NCI-H146 treated with DMSO at 0.1 percent for 48 hours (cell line): ENCODE measurements at regions not wholly inside any gene's neighbourhood (a gene's known extent, or its start where the extent isn't known, plus 50 kb on each side); places are given as distances from the start of the nearest gene placed in this dataset.

ENCODE experiments used
- DNase-seq: peaks from one replicate; lab custom pipeline; 2025; ENCODE audit not compliant: unreplicated experiment; lab: John Stamatoyannopoulos, UW

GRCh38 chr7:23971031-23971430 lies 261.0 kb downstream of the STK31 start:
- no peak for DNase-seq

DNA sequence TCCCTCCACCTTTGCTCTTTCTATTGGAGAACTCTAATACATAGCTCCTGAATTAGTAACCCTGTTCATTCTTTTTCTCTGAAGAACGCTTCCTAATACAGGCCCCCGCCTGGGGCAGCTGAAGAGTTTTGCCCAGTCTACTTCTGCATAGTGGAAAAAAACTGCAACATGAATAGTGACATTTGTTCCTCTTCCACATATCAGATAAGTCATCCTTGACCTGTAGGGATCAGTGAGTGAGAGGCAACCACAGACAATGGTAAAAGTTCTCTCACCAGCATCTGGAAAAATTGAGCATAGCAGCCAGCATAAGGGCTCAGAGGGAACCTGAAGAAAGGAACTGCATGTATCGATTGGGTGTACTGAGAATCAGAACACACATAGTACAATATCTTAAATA lies 262.0 kb downstream of the STK31 start:
- no peak for DNase-seq

DNA sequence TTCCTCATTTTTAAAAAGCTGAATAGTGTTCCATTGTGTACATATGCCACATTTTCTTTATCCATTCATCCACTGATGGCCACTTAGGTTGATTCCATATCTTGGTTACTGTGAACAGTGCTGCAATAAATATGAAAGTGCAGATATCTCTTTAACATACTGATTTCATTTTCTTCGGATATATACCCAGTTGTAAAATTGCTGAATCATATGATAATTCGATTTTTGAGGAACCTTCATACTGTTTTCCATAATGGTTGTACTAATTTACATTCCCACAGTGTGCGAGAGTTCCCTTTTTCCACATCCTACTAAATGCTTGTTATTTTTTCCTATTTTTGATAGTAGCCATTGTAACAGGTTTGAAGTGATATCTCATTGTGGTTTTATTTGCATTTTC lies 263.2 kb downstream of the STK31 start:
- no peak for DNase-seq

DNA sequence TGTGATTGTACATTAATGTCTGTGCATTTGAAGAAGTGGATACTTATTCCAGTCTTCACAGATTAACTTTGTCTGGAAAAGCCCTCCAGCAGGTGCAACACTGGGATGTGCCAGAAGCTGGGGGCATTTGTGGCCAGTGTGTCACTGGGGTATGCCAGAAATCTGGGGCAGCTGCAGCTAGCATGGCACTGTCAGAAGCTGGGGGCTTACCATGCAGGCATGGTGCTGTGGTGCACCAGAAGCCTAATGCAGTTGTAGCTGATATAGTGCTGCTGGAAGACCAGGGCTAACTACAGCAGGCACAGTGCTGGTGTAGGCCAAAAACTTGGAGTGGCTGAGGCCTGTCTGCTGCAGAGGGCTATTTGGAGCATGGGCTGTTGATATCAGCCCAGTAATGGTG lies 270.1 kb downstream of the STK31 start:
- no peak for DNase-seq

GRCh38 chr7:23981314-23981713 lies 271.3 kb downstream of the STK31 start:
- DNase-seq: no peak

DNA sequence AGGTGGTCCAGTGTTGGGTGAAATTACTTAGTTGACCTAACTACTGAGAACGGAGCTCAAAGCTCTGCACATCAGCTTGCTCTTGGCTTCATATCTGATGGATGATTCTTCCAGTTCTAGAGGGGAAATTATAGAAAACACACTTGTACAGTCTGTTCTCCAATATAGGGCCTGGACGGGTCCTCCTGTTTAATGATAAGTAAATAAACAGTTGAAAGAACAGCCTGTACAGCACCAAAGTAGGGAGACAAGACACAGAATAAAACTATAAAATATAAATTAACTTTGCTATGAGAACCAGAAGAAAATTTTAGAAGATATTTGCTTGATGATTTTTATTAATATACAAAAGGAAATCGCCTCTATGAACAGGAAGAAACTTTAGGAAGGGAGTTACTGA lies 271.7 kb downstream of the STK31 start:
- DNase-seq: no peak

GRCh38 chr7:24005517-24005916 lies 278.5 kb upstream of the NPY start:
- DNase-seq: no peak

DNA sequence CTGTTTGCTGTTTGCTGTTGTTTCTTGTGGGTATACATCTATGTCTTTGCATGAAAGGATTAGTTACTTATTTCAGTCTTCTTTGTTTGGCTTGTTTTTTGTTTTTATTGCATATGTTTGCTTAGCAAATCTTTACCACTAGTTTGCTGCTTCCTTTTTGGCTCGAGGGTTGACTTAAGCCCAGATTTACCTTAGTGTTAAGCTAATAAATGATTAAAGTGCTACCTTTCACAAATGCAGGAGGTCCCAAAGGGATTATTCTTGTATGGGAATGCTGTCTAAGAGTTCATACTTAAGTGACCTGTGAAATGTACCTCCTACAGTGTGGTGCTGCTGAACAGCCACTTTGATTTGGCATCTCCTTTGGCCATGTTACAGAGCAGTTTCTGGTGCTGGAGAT lies 273.5 kb upstream of the NPY start:
- no peak for DNase-seq

DNA sequence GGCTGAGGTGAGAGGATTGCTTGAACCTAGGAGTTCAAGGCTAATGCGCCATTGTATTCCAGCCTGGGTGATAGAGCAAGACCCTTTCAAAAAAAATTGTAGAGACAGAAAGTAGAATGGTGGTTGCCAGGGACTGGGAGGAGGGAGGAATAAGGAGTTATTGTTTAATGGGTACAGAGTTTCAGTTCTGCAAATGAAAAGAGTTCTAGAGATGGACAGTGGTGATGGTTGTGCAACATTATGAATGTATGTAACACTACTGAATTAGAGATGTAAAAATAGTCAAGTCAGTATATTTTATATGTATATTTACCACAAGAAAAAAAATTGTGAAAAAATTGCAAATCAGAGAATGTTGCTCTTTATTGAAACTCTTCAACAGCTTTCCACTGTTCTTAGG lies 266.5 kb upstream of the NPY start:
- no peak for DNase-seq

DNA sequence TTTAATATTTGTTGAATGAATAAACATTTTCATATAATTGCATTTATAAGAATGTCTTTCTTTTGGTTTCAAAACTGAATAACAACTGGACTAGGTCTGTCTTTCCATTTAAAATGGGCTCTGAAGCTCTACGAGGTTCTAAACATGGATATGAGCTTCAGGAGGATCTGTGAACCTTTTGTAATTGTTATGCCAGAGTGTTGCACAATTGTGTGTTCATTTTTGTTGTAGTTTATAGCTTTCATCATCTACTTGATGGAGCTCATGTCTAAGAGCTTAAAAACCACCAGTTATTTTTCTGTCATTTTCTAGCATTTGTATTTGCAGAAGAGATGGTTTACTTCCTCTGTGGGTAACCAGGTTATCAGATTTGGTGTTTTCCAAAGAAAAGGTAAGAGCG lies 265.7 kb upstream of the NPY start:
- no peak for DNase-seq

GRCh38 chr7:24019841-24020240 lies 264.1 kb upstream of the NPY start:
- DNase-seq: no peak

DNA sequence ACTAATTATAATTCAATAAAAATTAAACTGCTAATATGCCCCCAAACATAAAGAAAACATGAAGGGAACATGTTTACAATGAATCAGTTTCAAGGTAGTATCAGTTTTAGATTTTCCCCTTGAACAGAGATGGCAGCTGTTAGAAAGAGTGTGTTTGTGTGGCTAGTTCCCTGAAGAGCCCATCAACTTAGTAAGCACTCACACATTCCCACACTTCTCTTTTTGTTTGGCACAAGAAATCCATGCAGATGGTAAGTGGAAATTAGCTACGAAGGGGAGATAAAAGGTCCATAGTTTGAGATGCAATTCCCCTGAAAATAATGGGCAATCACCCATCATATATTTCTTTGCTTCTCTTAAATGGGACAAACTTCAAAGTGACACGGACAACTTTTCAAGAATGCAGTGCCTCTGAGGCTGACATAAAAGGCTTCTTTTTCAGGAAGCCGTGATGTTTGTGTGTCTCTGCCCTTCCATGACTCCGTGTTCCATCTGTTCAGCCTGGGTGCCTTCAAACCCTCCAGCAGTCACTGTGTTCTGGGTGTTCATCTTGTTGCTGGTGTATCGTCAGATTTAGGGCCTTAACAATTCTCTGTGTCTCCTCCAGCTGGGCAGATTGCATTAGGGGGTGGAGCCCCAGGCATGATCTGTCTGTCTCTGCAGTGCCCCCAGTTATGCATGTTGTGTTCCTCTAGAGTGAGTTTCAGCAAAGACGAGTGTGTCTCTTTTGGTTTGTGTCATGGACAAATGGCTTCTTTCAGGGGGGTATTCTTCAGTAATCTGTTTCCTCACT lies 259.5 kb upstream of the NPY start:
- peak; percentile 56 for DNase-seq

DNA sequence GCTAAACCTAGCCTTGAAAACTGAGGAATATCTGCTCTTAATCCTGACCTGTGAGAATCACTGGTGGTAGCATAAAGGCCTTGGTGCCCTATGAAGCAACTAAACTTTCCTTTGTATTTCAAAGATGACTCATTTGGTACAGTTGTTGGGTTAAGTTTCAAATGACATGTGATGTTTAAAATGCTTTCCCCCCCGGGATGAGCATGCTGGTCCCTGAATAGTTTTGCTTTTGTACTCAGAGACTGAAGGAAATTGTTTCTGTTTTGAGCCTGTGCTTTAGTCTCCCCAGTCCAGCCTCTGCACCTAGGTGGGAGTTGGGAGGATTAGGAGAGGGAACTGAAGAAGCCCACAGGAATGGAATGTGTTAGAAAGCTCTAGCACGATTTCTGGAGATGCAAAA lies 258.9 kb upstream of the NPY start:
- DNase-seq: peak; percentile 56

DNA sequence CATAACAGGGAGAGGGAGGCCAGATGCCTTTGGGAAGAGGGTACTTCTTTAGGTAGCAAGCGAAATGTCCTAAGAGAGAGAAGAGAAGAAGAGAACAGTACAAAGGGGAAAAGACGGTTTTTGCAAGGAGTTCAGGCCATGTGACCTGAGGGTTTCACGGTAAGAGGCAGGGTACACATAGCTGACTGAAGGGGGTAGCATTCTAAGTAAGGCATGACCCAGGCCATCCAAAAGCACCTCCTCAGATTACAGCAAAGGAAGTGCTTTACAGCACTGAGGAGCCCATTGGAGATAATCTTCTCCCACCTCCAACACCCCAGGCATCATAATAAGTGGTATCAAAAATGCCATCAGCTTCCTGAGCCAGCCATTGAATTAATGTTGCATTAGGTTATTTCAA lies 258.2 kb upstream of the NPY start:
- DNase-seq: no peak

- DNase-seq: no peak
Measured at GRCh38 chr7:24026351-24026750, 257.6 kb upstream of the NPY start.

DNA sequence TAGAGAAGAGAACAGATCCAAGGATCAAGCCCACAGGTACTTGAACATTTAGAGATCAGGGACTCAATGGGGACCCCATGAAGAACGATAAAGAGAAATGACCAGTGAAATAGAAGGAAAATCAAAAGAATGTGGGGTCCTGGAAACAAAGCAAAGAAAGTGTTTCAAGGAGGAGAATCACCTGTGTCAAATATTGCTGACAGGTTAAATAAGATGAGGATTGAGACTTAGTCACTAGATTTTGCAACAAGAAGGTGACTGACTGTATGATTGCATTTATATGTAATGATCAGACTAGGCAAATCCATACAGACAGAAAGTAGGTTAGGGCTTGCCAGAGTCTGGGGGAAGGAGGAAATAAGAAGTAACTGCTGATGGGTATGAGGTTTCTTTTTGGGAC lies 254.9 kb upstream of the NPY start:
- DNase-seq: no peak

DNA sequence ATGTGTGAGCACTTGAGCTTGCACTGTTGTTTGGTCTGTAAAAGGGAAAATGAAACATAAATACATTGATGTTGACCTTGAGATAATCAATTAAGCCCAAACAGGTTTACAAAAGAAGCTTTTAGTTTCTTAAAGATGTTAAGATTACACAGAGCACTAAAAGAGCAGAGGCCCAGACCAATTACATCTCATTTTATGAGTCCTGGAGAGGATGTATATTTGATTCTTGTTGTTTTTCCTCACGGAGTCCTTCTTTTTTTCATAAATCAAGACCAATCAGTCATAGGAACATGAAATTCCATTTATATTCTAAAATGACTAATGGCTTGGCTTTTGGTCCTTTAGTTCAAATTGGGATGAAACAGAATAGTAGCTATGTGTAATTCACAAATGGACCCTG lies 249.7 kb upstream of the NPY start:
- no peak for DNase-seq

DNA sequence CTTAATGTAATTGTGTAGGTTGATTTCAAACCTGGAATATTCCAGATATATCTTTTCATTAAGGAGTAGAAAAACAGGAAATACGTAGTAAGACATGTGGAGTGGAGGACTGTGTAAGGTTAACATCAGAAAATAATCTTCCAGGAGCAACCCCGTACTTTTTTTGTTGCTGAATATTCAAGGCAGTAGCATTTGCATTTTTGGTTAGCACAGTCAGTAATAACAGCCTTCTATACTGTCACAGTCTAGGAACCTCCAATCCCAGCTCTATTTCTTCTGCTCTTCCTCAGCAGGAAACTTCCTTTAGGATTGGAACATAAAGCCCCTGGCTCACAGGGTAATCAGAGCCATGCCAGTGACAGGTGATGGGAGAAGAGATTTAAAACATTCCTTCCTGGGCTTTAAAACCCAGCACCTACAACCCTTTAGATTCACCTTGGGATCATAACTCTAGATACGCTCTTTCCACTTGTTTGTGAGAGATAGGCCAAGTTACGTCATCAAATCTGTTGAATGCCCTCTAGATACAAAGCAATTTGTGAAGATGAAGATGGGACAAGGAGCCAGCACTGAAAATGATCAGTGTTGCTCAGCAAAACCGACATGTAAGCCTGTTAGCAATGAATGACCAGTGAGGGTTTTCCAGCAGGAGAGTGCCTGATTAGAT lies 248.5 kb upstream of the NPY start:
- DNase-seq: no peak

GRCh38 chr7:24036033-24036412 lies 248.0 kb upstream of the NPY start:
- DNase-seq: no peak

- DNase-seq: peak; percentile 19
Measured at GRCh38 chr7:24038993-24039392, 245.0 kb upstream of the NPY start.

DNA sequence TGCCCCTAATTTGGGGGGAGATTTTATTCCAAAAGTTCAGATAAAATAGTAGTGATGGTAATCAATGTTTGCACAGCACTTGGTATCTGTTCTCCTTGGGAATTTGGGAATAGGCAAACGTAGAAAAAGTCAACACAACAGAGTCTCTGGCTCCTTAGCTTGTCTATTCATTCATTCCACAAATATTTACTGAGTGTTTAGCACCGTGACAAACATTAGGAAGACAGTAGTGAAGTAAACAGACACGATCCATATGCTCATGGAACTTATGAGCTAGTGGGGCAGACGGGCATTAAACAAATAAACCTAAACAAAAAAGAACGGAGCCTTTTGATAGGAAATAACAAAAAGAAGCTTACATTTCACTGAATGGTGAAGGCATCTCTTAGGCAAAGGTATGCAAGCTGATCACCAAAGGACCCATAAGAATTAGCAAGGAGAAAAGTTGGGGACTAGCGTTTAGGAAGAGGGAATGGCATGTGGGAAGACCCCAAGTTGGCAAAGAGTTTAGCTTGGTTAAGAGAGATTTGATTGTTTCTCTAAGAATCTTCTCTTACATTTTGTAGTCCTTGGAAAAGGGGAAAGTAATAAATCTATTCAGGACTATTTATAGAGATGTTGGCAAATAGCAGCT lies 243.9 kb upstream of the NPY start:
- DNase-seq: no peak

GRCh38 chr7:24042028-24042427 lies 242.0 kb upstream of the NPY start:
- no peak for DNase-seq
